COLO668 (cell line): ENCODE measurements at regions not wholly inside any gene's neighbourhood (a gene's known extent, or its start where the extent isn't known, plus 50 kb on each side); places are given as distances from the start of the nearest gene placed in this dataset.

ENCODE experiments used
- DNase-seq: peaks from one replicate; lab custom pipeline; 2025; ENCODE audit not compliant: unreplicated experiment; lab: John Stamatoyannopoulos, UW

GRCh38 chr4:81572402-81572801 lies 100.7 kb upstream of the RASGEF1B start:
- DNase-seq: no peak

GRCh38 chr4:81571105-81571504 lies 99.4 kb upstream of the RASGEF1B start:
- no peak for DNase-seq

- no peak for DNase-seq
These were observed 94.5 kb upstream of the RASGEF1B start for GRCh38 chr4:81566161-81566591.

GRCh38 chr4:81565142-81565870 lies 93.6 kb upstream of the RASGEF1B start:
- no peak for DNase-seq

GRCh38 chr4:81564025-81564424 lies 92.3 kb upstream of the RASGEF1B start:
- DNase-seq: no peak

GRCh38 chr4:81562093-81562492 lies 90.4 kb upstream of the RASGEF1B start:
- no peak for DNase-seq

- DNase-seq: no peak
These were observed 85.6 kb upstream of the RASGEF1B start for GRCh38 chr4:81557306-81557705.

- DNase-seq: no peak
These were observed 83.8 kb upstream of the RASGEF1B start for GRCh38 chr4:81555489-81555888.

GRCh38 chr4:81552086-81552485 lies 80.4 kb upstream of the RASGEF1B start:
- no peak for DNase-seq

- no peak for DNase-seq
These were observed 78.7 kb upstream of the RASGEF1B start for GRCh38 chr4:81550388-81550859.

- DNase-seq: no peak
These were observed 78.3 kb upstream of the RASGEF1B start for GRCh38 chr4:81549984-81550383.

- no peak for DNase-seq
These were observed 75.1 kb upstream of the RASGEF1B start for GRCh38 chr4:81546777-81547176.

- DNase-seq: no peak
These were observed 69.6 kb upstream of the RASGEF1B start for GRCh38 chr4:81541161-81541945.

- no peak for DNase-seq
These were observed 67.2 kb upstream of the RASGEF1B start for GRCh38 chr4:81538716-81539427.

- DNase-seq: no peak
These were observed 59.7 kb upstream of the RASGEF1B start for GRCh38 chr4:81531410-81531809.

GRCh38 chr4:81528979-81529378 lies 57.3 kb upstream of the RASGEF1B start:
- no peak for DNase-seq

GRCh38 chr4:81528200-81528599 lies 56.5 kb upstream of the RASGEF1B start:
- no peak for DNase-seq

GRCh38 chr4:81527709-81528108 lies 56.0 kb upstream of the RASGEF1B start:
- DNase-seq: no peak

GRCh38 chr4:81527115-81527514 lies 55.4 kb upstream of the RASGEF1B start:
- no peak for DNase-seq

- DNase-seq: no peak
These were observed 55.0 kb upstream of the RASGEF1B start for GRCh38 chr4:81526706-81527105.

GRCh38 chr4:81523672-81524327 lies 52.1 kb upstream of the RASGEF1B start:
- no peak for DNase-seq
